GM12878 (cell line): ENCODE measurements at regions not wholly inside any gene's neighbourhood (a gene's known extent, or its start where the extent isn't known, plus 50 kb on each side); places are given as distances from the start of the nearest gene placed in this dataset.

Experiments
- ATAC-seq: fragments of 200-7000 bp; cut with Tn5 transposase; 3 replicates; pipeline ENCODE4 v1.9.1; 2020; ENCODE audit warnings: mild to moderate bottlenecking, moderate library complexity
- BruUV-seq: library from RNA; stranded (reverse); fragments of 400-500 nt; replicated peaks from 2 replicates; lab custom pipeline; 2021; lab: Mats Ljungman, UMichigan
- CTCF ChIA-PET: fragments of 300-600 bp; sonication (Branson Sonifier 250); formaldehyde crosslinking; extraction: SDS; loops from one replicate; lab custom pipeline; 2021; ENCODE audit warnings: inconsistent platforms; lab: Yijun Ruan, JAX
- POLR2A ChIA-PET: fragments of 350-600 bp; formaldehyde crosslinking; extraction: SDS; loops from one replicate; lab custom pipeline; 2021; ENCODE audit warnings: inconsistent platforms; lab: Charles Lee
- RAD21 ChIA-PET: fragments of 300-600 bp; sonication (Branson Sonifier 250); formaldehyde crosslinking; loops from one replicate; lab custom pipeline; 2023; ENCODE audit warnings: antibody characterized with exemption; ENCODE audit not compliant: unreplicated experiment; lab: Charles Lee
- SMC1A ChIA-PET: fragments of 300-600 bp; sonication (Branson Sonifier 250); formaldehyde crosslinking; loops from one replicate; lab custom pipeline; 2023; ENCODE audit not compliant: unreplicated experiment, uncharacterized antibody; lab: Charles Lee
- DNase-seq: peaks from one replicate; pipeline ENCODE4 v3.0.0-alpha.2; 2011; ENCODE audit warnings: low read depth, low spot score
- FAIRE-seq: peaks from 3 replicates; lab custom pipeline; 2011; peaks lifted over from hg19 to GRCh38; lab: Jason Lieb, UNC
- H2AFZ ChIP-seq: 2 replicates; pipeline ENCODE4 v1.6.0; 2011; ENCODE audit warnings: low read depth, low read length, control low read depth; ENCODE audit not compliant: control insufficient read depth
- H3K27ac ChIP-seq: 2 replicates; pipeline ENCODE4 v1.5.1; 2011; ENCODE audit warnings: control low read depth; ENCODE audit not compliant: control insufficient read depth, insufficient read depth
- H3K27me3 ChIP-seq, 2 experiments: replicated peaks in 1 of 2; 2 replicates each; pipeline versions ENCODE4 v1.6.0 to v1.6.1; 2011; ENCODE audit warnings: low read length in 1 of 2; ENCODE audit not compliant: control insufficient read depth in 2 of 2, insufficient read depth in 2 of 2
- H3K36me3 ChIP-seq, 2 experiments: 2 replicates each; pipeline ENCODE4 v1.5.1; 2011; ENCODE audit warnings: low read length in 1 of 2; ENCODE audit not compliant: control insufficient read depth in 2 of 2, insufficient read depth in 2 of 2
- H3K4me1 ChIP-seq: 2 replicates; pipeline ENCODE4 v1.6.1; 2011; ENCODE audit warnings: mild to moderate bottlenecking, low read length, moderate library complexity, mixed read lengths; ENCODE audit not compliant: control insufficient read depth, insufficient read depth
- H3K4me2 ChIP-seq: 2 replicates; pipeline ENCODE4 v1.6.0; 2011; ENCODE audit warnings: control low read depth; ENCODE audit not compliant: control insufficient read depth, insufficient read depth
- H3K4me3 ChIP-seq: fragments of 200-600 bp; sonication (generic); 2 replicates; pipeline ENCODE4 v1.5.1; 2016
- H3K79me2 ChIP-seq: 2 replicates; pipeline ENCODE4 v1.6.0; 2011; ENCODE audit warnings: low read length; ENCODE audit not compliant: control insufficient read depth, insufficient read depth
- H3K9ac ChIP-seq: 2 replicates; pipeline ENCODE4 v1.8.0; 2011; ENCODE audit warnings: low read length, control low read depth, mixed read lengths; ENCODE audit not compliant: control insufficient read depth, insufficient read depth
- H3K9me3 ChIP-seq: replicated peaks from 3 replicates; pipeline ENCODE4 v1.5.1; 2011; ENCODE audit warnings: mild to moderate bottlenecking, low read length; ENCODE audit not compliant: control insufficient read depth, insufficient read depth
- H4K20me1 ChIP-seq: 2 replicates; pipeline ENCODE4 v1.6.0; 2011; ENCODE audit not compliant: control insufficient read depth, insufficient read depth
- BHLHE40 ChIP-seq, 2 experiments: fragments of 450-650 bp in 1 of 2; IDR thresholded peaks; 2 replicates each; pipeline ENCODE4 v1.6.1; 2011 to 2017; ENCODE audit warnings: low read depth in 2 of 2, borderline replicate concordance in 1 of 2, improper control_type of control experiment in 1 of 2, low read length in 1 of 2, mild to moderate bottlenecking in 1 of 2
- HCFC1 ChIP-seq: fragments of 150-350 bp; IDR thresholded peaks from 2 replicates; pipeline ENCODE4 v1.6.1; 2014; ENCODE audit warnings: low read length
- KAT2A ChIP-seq: conservative IDR thresholded peaks from 2 replicates; pipeline ENCODE4 v1.6.1; 2011; ENCODE audit warnings: low read depth, low read length; ENCODE audit not compliant: control insufficient read depth
- LARP7 ChIP-seq: fragments of 450-650 bp; IDR thresholded peaks from 2 replicates; pipeline ENCODE4 v1.6.1; 2017; ENCODE audit warnings: mild to moderate bottlenecking
- NFIC ChIP-seq: IDR thresholded peaks from 2 replicates; pipeline ENCODE4 v1.6.1; 2012; ENCODE audit warnings: low read depth, mild to moderate bottlenecking, inconsistent platforms, low read length, moderate library complexity
- NR2C1 ChIP-seq: fragments of 450-650 bp; IDR thresholded peaks from 2 replicates; pipeline ENCODE4 v1.6.1; 2017; ENCODE audit warnings: antibody characterized with exemption, mild to moderate bottlenecking, moderate library complexity
- PML ChIP-seq: IDR thresholded peaks from 2 replicates; pipeline ENCODE4 v1.6.1; 2012; ENCODE audit warnings: low read length, inconsistent platforms
- RB1 ChIP-seq: fragments of 450-650 bp; formaldehyde crosslinking; IDR thresholded peaks from 2 replicates; pipeline ENCODE4 v1.6.1; 2017; ENCODE audit warnings: mild to moderate bottlenecking, borderline replicate concordance
- RCOR1 ChIP-seq: conservative IDR thresholded peaks from 2 replicates; pipeline ENCODE4 v1.6.1; 2012; ENCODE audit warnings: low read depth, low read length, improper control_type of control experiment
- RUNX3 ChIP-seq: IDR thresholded peaks from 2 replicates; pipeline ENCODE4 v1.6.1; 2012; ENCODE audit warnings: low read length, inconsistent platforms
- SIN3A ChIP-seq: IDR thresholded peaks from 2 replicates; pipeline ENCODE4 v1.6.1; 2012; ENCODE audit warnings: low read depth, low read length, improper control_type of control experiment
- SMAD1 ChIP-seq: fragments of 450-650 bp; IDR thresholded peaks from 2 replicates; pipeline ENCODE4 v1.6.1; 2018; ENCODE audit warnings: mild to moderate bottlenecking, low read depth; ENCODE audit not compliant: partially characterized antibody
- SMARCA5 ChIP-seq: fragments of 450-650 bp; IDR thresholded peaks from 2 replicates; pipeline ENCODE4 v1.6.1; 2017; ENCODE audit warnings: mild to moderate bottlenecking
- SREBF2 ChIP-seq: IDR thresholded peaks from 2 replicates; pipeline ENCODE4 v1.6.1; 2012; ENCODE audit warnings: mild to moderate bottlenecking, low read length
- in situ Hi-C: fragments of 300-500 bp; cut with MboI; formaldehyde crosslinking; loops from 9 replicates; pipeline ENCODE4 v1.14.3; 2018; ENCODE audit warnings: mixed read lengths
- intact Hi-C: fragments of 100-400 bp; cut with micrococcal nuclease; formaldehyde crosslinking; loops from one replicate; pipeline ENCODE4 v1.14.2; 2022; ENCODE audit not compliant: unreplicated experiment

DNA sequence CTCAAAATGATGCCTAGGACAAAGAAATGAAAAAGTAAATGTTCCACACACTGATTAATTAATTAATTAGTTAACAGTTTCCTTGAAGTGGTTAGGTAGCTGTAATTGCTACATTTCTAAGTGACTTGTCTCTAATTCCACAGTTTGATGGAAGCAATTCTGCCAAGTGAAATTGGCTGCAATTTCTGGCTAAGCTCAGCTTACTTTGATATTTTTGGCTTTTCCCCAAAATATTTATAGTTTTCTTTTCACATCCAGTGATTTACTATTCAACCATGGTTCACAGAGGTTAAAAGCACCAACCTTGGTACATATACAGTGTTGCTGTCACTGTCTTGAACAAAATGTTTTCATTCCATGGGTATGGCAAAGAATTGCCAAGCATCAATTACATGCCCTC is 459.5 kb upstream of the CDH20 start:
- Histone ChIP-seq H4K20me1 (no peaks in the 10 kb centered on the region), H3K4me2 (no peak overlapping the region), H3K9ac (no peak overlapping the region)
- in situ Hi-C loops, result no loop called here
- TF ChIP-seq RCOR1, result no peak
- no peak for TF ChIP-seq NR2C1
- TF ChIP-seq RUNX3, result no peak
- TF ChIP-seq RB1, result no peak
- TF ChIP-seq SMARCA5, result no peak
- TF ChIP-seq PML, result no peak
- TF ChIP-seq NFIC, result no peak
- no peak for TF ChIP-seq SREBF2
- TF ChIP-seq BHLHE40 (IDR thresholded peaks at IDR 0.05; ENCODE audit: borderline replicate concordance in 1 of 2, low read depth in 2 of 2, low read length in 1 of 2), result no peak
- no peak for TF ChIP-seq LARP7
- no peak for TF ChIP-seq SMAD1
- no peak for TF ChIP-seq SIN3A
- no peak for TF ChIP-seq KAT2A
- TF ChIP-seq HCFC1, result no peak
- TF ChIP-seq, all 136 proteins: peak for 0
- H3K9me3 ChIP-seq, result no peaks in the 10 kb centered on the region
- intact Hi-C loops, result no loop called here
- H3K27me3 ChIP-seq, result no peaks in the 10 kb centered on the region
- no TSS peak for BruUV-seq
- no peak for FAIRE-seq
- no peak overlapping the region for H3K27ac ChIP-seq
- H3K4me3 ChIP-seq, result no peak overlapping the region
- ChIA-PET CTCF (interaction anchor here (0.9 kb wide), 1 partner anchor 9 kb away, joined by 3 read pairs; no protein-coding TSS in a partner anchor), POLR2A (no interaction called here), RAD21 (no interaction called here), SMC1A (no interaction called here)
- H3K36me3 ChIP-seq, result no peaks in the 10 kb centered on the region
- H3K79me2 ChIP-seq, result no peaks in the 10 kb centered on the region
- ATAC-seq, result no peak
- DNase-seq, result no peak
- no peak overlapping the region for H2AFZ ChIP-seq
- no peaks in the 10 kb centered on the region for H3K4me1 ChIP-seq
